ENCODE measurements at regions not wholly inside any gene's neighbourhood (a gene's known extent, or its start where the extent isn't known, plus 50 kb on each side); places are given as distances from the start of the nearest gene placed in this dataset.
"Not testable (repeated sequence)": the region's sequence is repeated elsewhere in the genome, so short reads cannot be mapped to it uniquely, and the experiment has no call there.

DNA sequence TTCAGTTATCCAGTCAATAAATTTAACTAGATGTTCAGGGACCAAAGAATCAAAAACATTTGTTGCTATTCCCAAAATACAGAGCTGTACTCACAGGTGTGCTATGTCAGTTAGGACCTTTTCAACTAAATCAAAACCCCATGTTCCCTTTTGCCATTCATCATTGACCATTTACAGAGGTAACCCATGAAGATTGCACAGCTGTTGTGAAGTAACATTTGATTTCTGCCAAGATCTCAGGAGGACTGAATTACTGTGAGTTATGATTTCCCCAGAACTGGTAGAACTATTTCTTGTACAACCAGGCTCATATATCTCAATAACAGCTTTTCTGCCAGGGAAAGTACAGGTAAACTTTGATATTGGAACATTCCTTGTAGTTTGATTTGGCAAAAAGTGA is 131.1 kb upstream of the FIBIN start:
- Histone ChIP-seq H3K36me3 (no peaks in the 10 kb centered on the region), H3K27ac (no peak overlapping the region), H3K9me3 (peaks cover 0 to 23% (median 7%) of the 10 kb centered on the region in 8 donors), H3K4me3 (no peak overlapping the region), H3K27me3 (replicated peaks in 1 of 7) (no peaks in the 10 kb centered on the region), H3K4me1 (no peaks in the 10 kb centered on the region)
- intact Hi-C loops (cut with DNase I; ENCODE audit: low total_unique reads) = no loop called here
- TF ChIP-seq POLR2A (IDR thresholded peaks at IDR 0.05) = no peak
- no peak for DNase-seq

DNA sequence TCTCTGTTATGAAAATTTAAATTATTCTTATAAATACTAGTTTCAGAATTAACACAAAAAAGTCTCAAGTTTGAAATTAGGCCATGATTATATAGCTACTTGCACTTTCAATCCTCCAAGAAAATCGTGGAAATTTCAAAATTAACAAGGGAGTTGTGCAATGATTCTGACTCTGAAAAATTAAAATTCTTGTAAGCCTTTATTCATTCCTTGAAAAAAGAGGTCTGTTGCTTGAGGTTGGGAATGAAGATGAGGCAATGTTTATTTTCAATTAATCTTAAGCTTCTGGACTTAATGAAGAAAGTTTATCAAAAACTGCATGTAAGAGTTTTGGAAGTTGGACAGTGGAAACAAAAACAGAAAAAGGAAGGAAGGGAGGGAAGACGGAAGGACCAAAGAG is 128.2 kb upstream of the FIBIN start:
- Histone ChIP-seq H3K27ac (no peak overlapping the region), H3K4me1 (no peaks in the 10 kb centered on the region), H3K9me3 (peaks cover 0 to 45% (median 24%) of the 10 kb centered on the region in 8 donors), H3K36me3 (no peaks in the 10 kb centered on the region), H3K27me3 (replicated peaks in 1 of 7) (no peaks in the 10 kb centered on the region), H3K4me3 (no peak overlapping the region)
- no peak for TF ChIP-seq POLR2A (IDR thresholded peaks at IDR 0.05)
- TF ChIP-seq, protein P1, sequence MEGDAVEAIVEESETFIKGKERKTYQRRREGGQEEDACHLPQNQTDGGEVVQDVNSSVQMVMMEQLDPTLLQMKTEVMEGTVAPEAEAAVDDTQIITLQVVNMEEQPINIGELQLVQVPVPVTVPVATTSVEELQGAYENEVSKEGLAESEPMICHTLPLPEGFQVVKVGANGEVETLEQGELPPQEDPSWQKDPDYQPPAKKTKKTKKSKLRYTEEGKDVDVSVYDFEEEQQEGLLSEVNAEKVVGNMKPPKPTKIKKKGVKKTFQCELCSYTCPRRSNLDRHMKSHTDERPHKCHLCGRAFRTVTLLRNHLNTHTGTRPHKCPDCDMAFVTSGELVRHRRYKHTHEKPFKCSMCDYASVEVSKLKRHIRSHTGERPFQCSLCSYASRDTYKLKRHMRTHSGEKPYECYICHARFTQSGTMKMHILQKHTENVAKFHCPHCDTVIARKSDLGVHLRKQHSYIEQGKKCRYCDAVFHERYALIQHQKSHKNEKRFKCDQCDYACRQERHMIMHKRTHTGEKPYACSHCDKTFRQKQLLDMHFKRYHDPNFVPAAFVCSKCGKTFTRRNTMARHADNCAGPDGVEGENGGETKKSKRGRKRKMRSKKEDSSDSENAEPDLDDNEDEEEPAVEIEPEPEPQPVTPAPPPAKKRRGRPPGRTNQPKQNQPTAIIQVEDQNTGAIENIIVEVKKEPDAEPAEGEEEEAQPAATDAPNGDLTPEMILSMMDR (IDR thresholded peaks at IDR 0.05 in 8 of 11, conservative IDR thresholded peaks at IDR 0.05 in 3 of 11) = no peak
- TF ChIP-seq POLR2AphosphoS5 (IDR thresholded peaks at IDR 0.05) = no peak
- DNase-seq = no peak
- intact Hi-C loops (cut with DNase I; ENCODE audit: low total_unique reads) = no loop called here
- 68 to 83% (median 73%) methylated on average over 2 of the region's 2 CpGs for WGBS, 5 donors

DNA sequence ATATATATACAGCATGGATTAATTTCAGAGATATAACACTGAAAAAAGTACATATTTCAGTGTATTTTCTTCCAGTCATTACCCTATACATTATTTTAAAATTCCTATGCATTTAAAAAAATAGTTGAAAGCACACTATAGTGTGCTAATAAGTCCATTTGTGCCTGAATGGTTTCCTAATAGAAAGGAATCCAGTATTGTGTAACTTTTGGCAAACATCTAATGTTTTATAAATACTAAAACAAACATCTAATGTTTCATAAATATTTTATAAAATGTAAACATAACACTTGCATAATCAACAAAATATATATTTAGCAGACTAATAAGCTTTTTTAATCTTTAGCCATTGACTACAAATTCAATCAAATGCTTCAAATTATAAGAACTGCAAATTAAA is 126.6 kb upstream of the FIBIN start:
- TF ChIP-seq POLR2A (IDR thresholded peaks at IDR 0.05) (no peak), POLR2AphosphoS5 (IDR thresholded peaks at IDR 0.05) (no peak)
- TF ChIP-seq, protein P1 (IDR thresholded peaks at IDR 0.05 in 8 of 11, conservative IDR thresholded peaks at IDR 0.05 in 3 of 11) = no peak
- intact Hi-C loops (cut with DNase I; ENCODE audit: low total_unique reads) = no loop called here

DNA sequence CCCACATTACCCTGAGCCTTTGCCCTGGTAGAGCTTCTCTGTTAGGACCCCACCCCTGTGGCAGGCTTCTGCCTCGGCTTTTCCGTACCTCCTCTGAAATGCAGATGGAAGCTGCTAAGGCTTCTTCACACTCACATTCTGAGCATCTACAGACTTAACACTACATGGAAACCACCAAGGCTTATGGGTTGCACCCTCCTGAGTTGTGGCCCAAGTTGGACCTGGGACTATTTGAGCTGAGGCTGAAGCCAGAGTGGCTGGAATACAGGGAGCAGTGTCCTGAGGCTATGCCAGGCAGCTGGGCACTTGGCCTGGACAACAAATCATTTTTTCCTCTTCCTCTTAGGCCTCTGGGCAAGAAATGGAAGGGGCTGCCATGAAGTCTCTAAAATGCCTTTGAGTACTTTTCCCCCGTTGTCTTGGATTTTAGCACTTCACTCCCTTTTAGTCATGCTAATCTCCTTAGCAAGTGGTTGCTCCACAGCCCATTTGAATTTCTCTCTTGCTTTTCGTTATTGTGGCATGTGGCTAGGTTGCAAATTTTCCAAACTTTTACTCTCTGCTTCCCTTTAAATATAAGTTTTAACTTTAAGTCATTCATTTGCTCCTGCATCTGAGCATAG is 114.8 kb upstream of the FIBIN start:
- H3K27ac ChIP-seq = no peak overlapping the region
- no peaks in the 10 kb centered on the region for H3K27me3 ChIP-seq (replicated peaks in 1 of 7)
- no peak for TF ChIP-seq POLR2AphosphoS5 (IDR thresholded peaks at IDR 0.05)
- TF ChIP-seq, protein P1 (IDR thresholded peaks at IDR 0.05 in 8 of 11, conservative IDR thresholded peaks at IDR 0.05 in 3 of 11) = no peak
- no peak for TF ChIP-seq POLR2A (IDR thresholded peaks at IDR 0.05)
- H3K4me3 ChIP-seq = no peak overlapping the region
- WGBS, 5 donors = 69 to 75% (median 73%) methylated on average over 4 of the region's 4 CpGs
- no peaks in the 10 kb centered on the region for H3K36me3 ChIP-seq
- intact Hi-C loops (cut with DNase I; ENCODE audit: low total_unique reads) = no loop called here
- H3K9me3 ChIP-seq = peaks cover 0 to 89% (median 47%) of the 10 kb centered on the region in 8 donors
- H3K4me1 ChIP-seq = no peaks in the 10 kb centered on the region
- no peak for DNase-seq

More for the DNA sequence above, 126.6 kb upstream of the FIBIN start:
- Histone ChIP-seq H3K27ac (no peak overlapping the region), H3K4me3 (no peak overlapping the region), H3K27me3 (replicated peaks in 1 of 7) (no peaks in the 10 kb centered on the region), H3K9me3 (peaks cover 0 to 45% (median 24%) of the 10 kb centered on the region in 8 donors), H3K4me1 (no peaks in the 10 kb centered on the region), H3K36me3 (no peaks in the 10 kb centered on the region)
- DNase-seq = no peak

DNA sequence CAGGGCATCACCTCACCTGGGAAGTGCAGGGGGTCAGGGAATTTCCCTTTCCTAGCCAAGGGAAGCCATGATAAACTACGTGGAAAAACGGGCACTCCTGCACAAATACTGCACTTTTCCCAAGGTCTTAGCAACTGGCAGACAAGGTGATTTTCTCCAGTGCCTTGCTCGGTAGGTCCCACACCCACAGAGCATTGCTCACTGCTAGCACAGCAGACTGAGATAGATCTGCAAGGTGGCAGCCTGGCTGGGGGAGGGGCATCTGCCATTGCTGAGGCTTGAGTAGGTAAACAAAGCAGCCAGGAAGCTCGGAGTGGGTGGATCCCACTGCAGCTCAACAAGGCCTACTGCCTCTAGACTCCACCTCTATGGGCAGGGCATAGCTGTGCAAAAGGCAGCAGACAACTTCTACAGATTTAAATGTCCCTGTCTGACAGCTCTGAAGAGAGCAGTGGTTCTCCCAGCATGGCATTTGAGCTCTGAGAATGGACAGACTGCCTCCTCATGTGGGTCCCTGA is 111.5 kb upstream of the FIBIN start:
- H3K4me1 ChIP-seq; H3K36me3 ChIP-seq; intact Hi-C loops (cut with DNase I; ENCODE audit: low total_unique reads): not testable (repeated sequence)

More for the DNA sequence above, 111.5 kb upstream of the FIBIN start:
- H3K4me3 ChIP-seq; DNase-seq; H3K27ac ChIP-seq; H3K27me3 ChIP-seq (replicated peaks in 1 of 7): not testable (repeated sequence)
- 84 to 93% (median 86%) methylated on average over 3 to 4 of the region's 4 CpGs for WGBS, 5 donors
- H3K9me3 ChIP-seq = peaks cover 0 to 68% (median 38%) of the 10 kb centered on the region in 8 donors

Data from spleen (tissue), 11 donors.